Spleen (tissue), 11 donors: ENCODE measurements at regions not wholly inside any gene's neighbourhood (a gene's known extent, or its start where the extent isn't known, plus 50 kb on each side); places are given as distances from the start of the nearest gene placed in this dataset.

Source experiments
- DNase-seq: peaks from one replicate; pipeline ENCODE4 v3.0.0-alpha.2; 2020
- H3K27ac ChIP-seq, 8 donors: fragments of 200-600 bp; sonication (generic) in 7 of 8; 1 replicate in 4 of 8; 2 replicates in 4 of 8; pipeline versions ENCODE4 v1.5.0 to v1.8.0; 2016 to 2021; ENCODE audit warnings: inconsistent platforms in 4 of 8, mild to moderate bottlenecking in 4 of 8, moderate library complexity in 1 of 8
- H3K27me3 ChIP-seq, 7 donors: fragments of 200-600 bp; sonication (generic) in 6 of 7; replicated peaks in 1 of 7; 1 replicate in 4 of 7; 2 replicates in 3 of 7; pipeline versions ENCODE4 v1.5.0 to v1.8.0; 2016 to 2021; ENCODE audit warnings: inconsistent platforms in 3 of 7, mild to moderate bottlenecking in 1 of 7
- H3K36me3 ChIP-seq, 6 donors: fragments of 200-600 bp; sonication (generic) in 5 of 6; 1 replicate in 4 of 6; 2 replicates in 2 of 6; pipeline versions ENCODE4 v1.5.0 to v1.8.0; 2016 to 2021; ENCODE audit warnings: inconsistent platforms in 2 of 6
- H3K4me1 ChIP-seq, 6 donors: fragments of 200-600 bp; sonication (generic) in 5 of 6; 1 replicate in 3 of 6; 2 replicates in 3 of 6; pipeline versions ENCODE4 v1.5.0 to v1.8.0; 2016 to 2021; ENCODE audit warnings: inconsistent platforms in 3 of 6
- H3K4me3 ChIP-seq, 8 donors: fragments of 200-600 bp; sonication (generic) in 7 of 8; 1 replicate in 4 of 8; 2 replicates in 4 of 8; pipeline versions ENCODE4 v1.5.0 to v1.8.0; 2016 to 2021; ENCODE audit warnings: inconsistent platforms in 4 of 8, mild to moderate bottlenecking in 4 of 8, moderate library complexity in 2 of 8
- H3K9me3 ChIP-seq, 8 donors: fragments of 200-600 bp; sonication (generic) in 7 of 8; 1 replicate in 4 of 8; 2 replicates in 4 of 8; pipeline versions ENCODE4 v1.5.0 to v1.8.0; 2016 to 2021; ENCODE audit warnings: inconsistent platforms in 4 of 8
- CTCF ChIP-seq, 11 experiments: fragments of 200-600 bp in 7 of 11; fragments of 450-650 bp in 4 of 11; sonication (generic) in 4 of 11; IDR thresholded peaks in 8 of 11; conservative IDR thresholded peaks in 3 of 11; 1 replicate in 7 of 11; 2 replicates in 4 of 11; pipeline versions ENCODE4 v1.4.0 to v1.8.0; 2016 to 2021; ENCODE audit warnings: antibody characterized with exemption in 11 of 11, inconsistent platforms in 4 of 11, mild to moderate bottlenecking in 1 of 11
- POLR2A ChIP-seq, 3 donors: fragments of 450-650 bp; IDR thresholded peaks; one replicate each; pipeline ENCODE4 v1.5.1; 2017; ENCODE audit warnings: antibody characterized with exemption in 3 of 3, mild to moderate bottlenecking in 1 of 3
- POLR2AphosphoS5 ChIP-seq, 3 donors: sonication (generic); formaldehyde crosslinking; IDR thresholded peaks; one replicate each; pipeline ENCODE4 v1.5.1; 2017; ENCODE audit warnings: antibody characterized with exemption in 3 of 3
- WGBS, 5 donors: extraction: QIAGEN DNeasy Blood & Tissue Kit in 3 of 5; methylation state at CpG; one replicate each; pipeline versions ENCODE4 v1.1.5 to v1.1.7; 2013 to 2018; 5-methylcytosine and 5-hydroxymethylcytosine counted together
- intact Hi-C: fragments of 100-400 bp; cut with DNase I; formaldehyde crosslinking; loops from one replicate; pipeline ENCODE4 v1.15.0; 2023; ENCODE audit warnings: low total_unique reads
- donor health status: healthy with polysubstance abuse.
- donor health status: DM: no; HTN: no; CAD: no; lungs with moderate emphysema.
- donor health status: DM: no; HTN: no; CAD: no.
- donor health status: Bipolar disorder and iron deficiency.
- donor health status: healthy.
- donor health status: DM: no; HTN: no; CAD: no.
- donor health status: DM: yes; HTN: yes; CAD: no.

GRCh38 chr3:81395739-81396513, 365.5 kb downstream of the GBE1 start:
- no peak for TF ChIP-seq CTCF (IDR thresholded peaks at IDR 0.05 in 8 of 11, conservative IDR thresholded peaks at IDR 0.05 in 3 of 11)
- TF ChIP-seq POLR2A (IDR thresholded peaks at IDR 0.05) = no peak
- no peak for TF ChIP-seq POLR2AphosphoS5 (IDR thresholded peaks at IDR 0.05)
- no peak for DNase-seq
- Histone ChIP-seq H3K4me3 (no peak overlapping the region), H3K27ac (no peak overlapping the region), H3K36me3 (no peaks in the 10 kb centered on the region), H3K27me3 (no peaks in the 10 kb centered on the region), H3K4me1 (no peaks in the 10 kb centered on the region), H3K9me3 (no peaks in the 10 kb centered on the region)
- WGBS, 5 donors = 72 to 87% (median 76%) methylated on average over 7 of the region's 7 CpGs
- intact Hi-C loops = no loop called here

- H3K4me3 ChIP-seq = no peak overlapping the region
- no peaks in the 10 kb centered on the region for H3K9me3 ChIP-seq
- intact Hi-C loops = no loop called here
- DNase-seq = no peak
- H3K4me1 ChIP-seq = no peaks in the 10 kb centered on the region
- H3K27me3 ChIP-seq = no peaks in the 10 kb centered on the region
- WGBS, 5 donors = 84 to 95% (median 88%) methylated on average over 4 of the region's 4 CpGs
- H3K36me3 ChIP-seq = no peaks in the 10 kb centered on the region
- TF ChIP-seq POLR2AphosphoS5 (IDR thresholded peaks at IDR 0.05) (no peak), CTCF (IDR thresholded peaks at IDR 0.05 in 8 of 11, conservative IDR thresholded peaks at IDR 0.05 in 3 of 11) (no peak), POLR2A (IDR thresholded peaks at IDR 0.05) (no peak)
- H3K27ac ChIP-seq = no peak overlapping the region
Measured at GRCh38 chr3:81394651-81395524, 366.6 kb downstream of the GBE1 start.

GRCh38 chr3:81393251-81393650, 368.2 kb downstream of the GBE1 start:
- TF ChIP-seq POLR2AphosphoS5 (IDR thresholded peaks at IDR 0.05) (no peak), CTCF (IDR thresholded peaks at IDR 0.05 in 8 of 11, conservative IDR thresholded peaks at IDR 0.05 in 3 of 11) (no peak)

GRCh38 chr3:81390796-81391195, 370.6 kb downstream of the GBE1 start:
- no peak overlapping the region for H3K27ac ChIP-seq
- intact Hi-C loops = no loop called here
- no peaks in the 10 kb centered on the region for H3K36me3 ChIP-seq
- no peak overlapping the region for H3K4me3 ChIP-seq
- TF ChIP-seq POLR2AphosphoS5 (IDR thresholded peaks at IDR 0.05) = no peak
- no peak for TF ChIP-seq POLR2A (IDR thresholded peaks at IDR 0.05)
- TF ChIP-seq CTCF (IDR thresholded peaks at IDR 0.05 in 8 of 11, conservative IDR thresholded peaks at IDR 0.05 in 3 of 11) = no peak
- peaks cover 0 to 4% (median 0%) of the 10 kb centered on the region in 7 donors for H3K27me3 ChIP-seq
- no peak for DNase-seq
- no peaks in the 10 kb centered on the region for H3K4me1 ChIP-seq
- no peaks in the 10 kb centered on the region for H3K9me3 ChIP-seq

More at GRCh38 chr3:81393251-81393650, 368.2 kb downstream of the GBE1 start:
- DNase-seq = no peak
- no peaks in the 10 kb centered on the region for H3K9me3 ChIP-seq
- H3K36me3 ChIP-seq = no peaks in the 10 kb centered on the region
- WGBS, 5 donors = 49 to 68% (median 62%) methylated on average over 1 of the region's 1 CpG
- peaks cover 0 to 4% (median 0%) of the 10 kb centered on the region in 7 donors for H3K27me3 ChIP-seq
- H3K27ac ChIP-seq = no peak overlapping the region
- intact Hi-C loops = no loop called here
- H3K4me3 ChIP-seq = no peak overlapping the region
- H3K4me1 ChIP-seq = no peaks in the 10 kb centered on the region
